GM12878 (cell line): ENCODE measurements at regions not wholly inside any gene's neighbourhood (a gene's known extent, or its start where the extent isn't known, plus 50 kb on each side); places are given as distances from the start of the nearest gene placed in this dataset.

Source experiments
- ATAC-seq: fragments of 200-7000 bp; cut with Tn5 transposase; 3 replicates; pipeline ENCODE4 v1.9.1; 2020; ENCODE audit warnings: mild to moderate bottlenecking, moderate library complexity
- BruUV-seq: library from RNA; stranded (reverse); fragments of 400-500 nt; replicated peaks from 2 replicates; lab custom pipeline; 2021; lab: Mats Ljungman, UMichigan
- CTCF ChIA-PET: fragments of 300-600 bp; sonication (Branson Sonifier 250); formaldehyde crosslinking; extraction: SDS; loops from one replicate; lab custom pipeline; 2021; ENCODE audit warnings: inconsistent platforms; lab: Yijun Ruan, JAX
- POLR2A ChIA-PET: fragments of 350-600 bp; formaldehyde crosslinking; extraction: SDS; loops from one replicate; lab custom pipeline; 2021; ENCODE audit warnings: inconsistent platforms; lab: Charles Lee
- RAD21 ChIA-PET: fragments of 300-600 bp; sonication (Branson Sonifier 250); formaldehyde crosslinking; loops from one replicate; lab custom pipeline; 2023; ENCODE audit warnings: antibody characterized with exemption; ENCODE audit not compliant: unreplicated experiment; lab: Charles Lee
- SMC1A ChIA-PET: fragments of 300-600 bp; sonication (Branson Sonifier 250); formaldehyde crosslinking; loops from one replicate; lab custom pipeline; 2023; ENCODE audit not compliant: unreplicated experiment, uncharacterized antibody; lab: Charles Lee
- DNase-seq: peaks from one replicate; pipeline ENCODE4 v3.0.0-alpha.2; 2011; ENCODE audit warnings: low read depth, low spot score
- FAIRE-seq: peaks from 3 replicates; lab custom pipeline; 2011; peaks lifted over from hg19 to GRCh38; lab: Jason Lieb, UNC
- H2AFZ ChIP-seq: 2 replicates; pipeline ENCODE4 v1.6.0; 2011; ENCODE audit warnings: low read depth, low read length, control low read depth; ENCODE audit not compliant: control insufficient read depth
- H3K27ac ChIP-seq: 2 replicates; pipeline ENCODE4 v1.5.1; 2011; ENCODE audit warnings: control low read depth; ENCODE audit not compliant: control insufficient read depth, insufficient read depth
- H3K27me3 ChIP-seq, 2 experiments: replicated peaks in 1 of 2; 2 replicates each; pipeline versions ENCODE4 v1.6.0 to v1.6.1; 2011; ENCODE audit warnings: low read length in 1 of 2; ENCODE audit not compliant: control insufficient read depth in 2 of 2, insufficient read depth in 2 of 2
- H3K36me3 ChIP-seq, 2 experiments: 2 replicates each; pipeline ENCODE4 v1.5.1; 2011; ENCODE audit warnings: low read length in 1 of 2; ENCODE audit not compliant: control insufficient read depth in 2 of 2, insufficient read depth in 2 of 2
- H3K4me1 ChIP-seq: 2 replicates; pipeline ENCODE4 v1.6.1; 2011; ENCODE audit warnings: mild to moderate bottlenecking, low read length, moderate library complexity, mixed read lengths; ENCODE audit not compliant: control insufficient read depth, insufficient read depth
- H3K4me2 ChIP-seq: 2 replicates; pipeline ENCODE4 v1.6.0; 2011; ENCODE audit warnings: control low read depth; ENCODE audit not compliant: control insufficient read depth, insufficient read depth
- H3K4me3 ChIP-seq: fragments of 200-600 bp; sonication (generic); 2 replicates; pipeline ENCODE4 v1.5.1; 2016
- H3K79me2 ChIP-seq: 2 replicates; pipeline ENCODE4 v1.6.0; 2011; ENCODE audit warnings: low read length; ENCODE audit not compliant: control insufficient read depth, insufficient read depth
- H3K9ac ChIP-seq: 2 replicates; pipeline ENCODE4 v1.8.0; 2011; ENCODE audit warnings: low read length, control low read depth, mixed read lengths; ENCODE audit not compliant: control insufficient read depth, insufficient read depth
- H3K9me3 ChIP-seq: replicated peaks from 3 replicates; pipeline ENCODE4 v1.5.1; 2011; ENCODE audit warnings: mild to moderate bottlenecking, low read length; ENCODE audit not compliant: control insufficient read depth, insufficient read depth
- H4K20me1 ChIP-seq: 2 replicates; pipeline ENCODE4 v1.6.0; 2011; ENCODE audit not compliant: control insufficient read depth, insufficient read depth
- CBX5 ChIP-seq: sonication (generic); IDR thresholded peaks from 2 replicates; pipeline ENCODE4 v1.6.1; 2016; ENCODE audit warnings: low read depth, moderate library complexity, mild to moderate bottlenecking, inconsistent platforms
- ESRRA ChIP-seq: IDR thresholded peaks from 2 replicates; pipeline ENCODE4 v1.6.1; 2012; ENCODE audit warnings: mild to moderate bottlenecking, low read length, improper control_type of control experiment
- MEF2A ChIP-seq: IDR thresholded peaks from 2 replicates; pipeline ENCODE4 v1.6.1; 2011; ENCODE audit warnings: low read depth, mild to moderate bottlenecking, low read length, moderate library complexity; ENCODE audit not compliant: insufficient read depth
- MYC ChIP-seq: IDR thresholded peaks from 2 replicates; pipeline ENCODE4 v1.6.1; 2011; ENCODE audit warnings: mild to moderate bottlenecking, low read length, moderate library complexity, inconsistent platforms; ENCODE audit not compliant: insufficient read depth, insufficient replicate concordance, insufficient read length, severe bottlenecking
- NFXL1 ChIP-seq: fragments of 450-650 bp; IDR thresholded peaks from 2 replicates; pipeline ENCODE4 v1.6.1; 2017; ENCODE audit warnings: antibody characterized with exemption, mild to moderate bottlenecking, borderline replicate concordance
- SMC3 ChIP-seq: IDR thresholded peaks from 2 replicates; pipeline ENCODE4 v1.6.1; 2011; ENCODE audit warnings: low read length, improper control_type of control experiment, borderline replicate concordance
- WGBS: methylation state at CpG from one replicate; pipeline ENCODE4 v1.1.6; 2016; ENCODE audit warnings: low lambda C conversion rate; ENCODE audit not compliant: insufficient replicate concordance, insufficient coverage; ENCODE audit errors: missing lambda C conversion rate; 5-methylcytosine and 5-hydroxymethylcytosine counted together
- in situ Hi-C: fragments of 300-500 bp; cut with MboI; formaldehyde crosslinking; loops from 9 replicates; pipeline ENCODE4 v1.14.3; 2018; ENCODE audit warnings: mixed read lengths
- intact Hi-C: fragments of 100-400 bp; cut with micrococcal nuclease; formaldehyde crosslinking; loops from one replicate; pipeline ENCODE4 v1.14.2; 2022; ENCODE audit not compliant: unreplicated experiment
- TF ChIP-seq, protein P1 (sequence below): IDR thresholded peaks from 2 replicates; pipeline ENCODE4 v1.6.1; 2012; ENCODE audit warnings: mild to moderate bottlenecking, low read depth, low read length
- TF ChIP-seq, protein P2 (sequence below): fragments of 450-650 bp; IDR thresholded peaks from 2 replicates; pipeline ENCODE4 v1.6.1; 2016; ENCODE audit warnings: mild to moderate bottlenecking, moderate library complexity, borderline replicate concordance

DNA sequence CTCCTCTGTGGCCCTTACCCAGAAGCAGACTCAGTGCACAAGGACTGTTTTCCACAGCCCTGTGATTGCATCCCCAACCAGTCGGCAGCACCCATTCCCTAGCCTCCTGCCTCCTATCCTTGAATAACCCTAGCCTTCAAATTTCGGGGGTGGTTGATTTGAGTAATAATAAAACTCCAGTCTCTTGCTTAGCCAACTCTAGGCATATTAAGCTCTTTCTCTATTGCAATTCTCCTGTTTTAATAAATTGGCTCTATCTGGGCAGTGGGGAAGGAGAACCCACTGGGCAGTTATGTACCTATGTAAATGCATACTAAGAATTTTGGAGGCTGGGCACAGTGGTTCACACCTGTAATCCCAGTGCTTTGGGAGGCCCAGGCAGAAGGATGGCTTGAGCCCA, 70.6 kb upstream of the ZMYND8 start:
- ATAC-seq, result no peak
- WGBS, result 84% methylated on average over 2 of the region's 2 CpGs
- no peaks in the 10 kb centered on the region for H3K79me2 ChIP-seq

DNA sequence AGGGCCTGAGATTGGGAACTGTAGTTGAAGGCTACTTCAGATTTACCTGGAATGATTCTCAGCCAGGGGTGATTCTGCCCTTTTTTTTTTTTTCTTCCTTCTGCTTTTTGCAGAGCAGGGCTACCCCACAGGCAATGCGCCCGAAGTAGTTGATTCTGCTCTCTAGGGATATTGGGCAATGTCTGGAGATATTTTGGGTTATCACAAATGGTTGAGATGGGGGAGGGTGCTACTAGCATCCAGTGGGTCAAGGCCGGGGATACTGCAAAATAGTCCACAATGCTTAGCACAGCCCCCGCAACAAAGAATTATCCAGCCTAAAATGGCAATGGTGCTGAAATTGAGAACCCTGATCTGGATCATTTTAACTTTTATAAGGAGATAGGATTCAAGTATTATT, 71.2 kb upstream of the ZMYND8 start:
- Histone ChIP-seq H4K20me1 (no peaks in the 10 kb centered on the region), H3K27ac (no peak overlapping the region), H3K9ac (no peak overlapping the region), H3K9me3 (peaks cover 10% of the 10 kb centered on the region), H3K4me3 (no peak overlapping the region), H3K4me1 (peaks cover 14% of the 10 kb centered on the region), H2AFZ (no peak overlapping the region), H3K27me3 (no peaks in the 10 kb centered on the region), H3K79me2 (no peaks in the 10 kb centered on the region), H3K4me2 (no peak overlapping the region), H3K36me3 (no peaks in the 10 kb centered on the region)
- CTCF ChIA-PET, result interaction anchor here (0.6 kb wide), 1 partner anchor 10 kb away, joined by 3 read pairs; no protein-coding TSS in a partner anchor
- RAD21 ChIA-PET, result no interaction called here
- in situ Hi-C loops (no loop called here), intact Hi-C loops (loop anchor here (1.0 kb wide), 1 partner anchor 12 kb away; no protein-coding TSS in a partner anchor)
- no TSS peak for BruUV-seq
- WGBS, result 91% methylated on average over 4 of the region's 4 CpGs
- SMC1A ChIA-PET, result no interaction called here
- no peak for DNase-seq
- no peak for ATAC-seq
- FAIRE-seq, result no peak
- POLR2A ChIA-PET, result no interaction called here
- TF ChIP-seq MEF2A (no peak), SMC3 (no peak), ESRRA (no peak)
- TF ChIP-seq, protein P1, sequence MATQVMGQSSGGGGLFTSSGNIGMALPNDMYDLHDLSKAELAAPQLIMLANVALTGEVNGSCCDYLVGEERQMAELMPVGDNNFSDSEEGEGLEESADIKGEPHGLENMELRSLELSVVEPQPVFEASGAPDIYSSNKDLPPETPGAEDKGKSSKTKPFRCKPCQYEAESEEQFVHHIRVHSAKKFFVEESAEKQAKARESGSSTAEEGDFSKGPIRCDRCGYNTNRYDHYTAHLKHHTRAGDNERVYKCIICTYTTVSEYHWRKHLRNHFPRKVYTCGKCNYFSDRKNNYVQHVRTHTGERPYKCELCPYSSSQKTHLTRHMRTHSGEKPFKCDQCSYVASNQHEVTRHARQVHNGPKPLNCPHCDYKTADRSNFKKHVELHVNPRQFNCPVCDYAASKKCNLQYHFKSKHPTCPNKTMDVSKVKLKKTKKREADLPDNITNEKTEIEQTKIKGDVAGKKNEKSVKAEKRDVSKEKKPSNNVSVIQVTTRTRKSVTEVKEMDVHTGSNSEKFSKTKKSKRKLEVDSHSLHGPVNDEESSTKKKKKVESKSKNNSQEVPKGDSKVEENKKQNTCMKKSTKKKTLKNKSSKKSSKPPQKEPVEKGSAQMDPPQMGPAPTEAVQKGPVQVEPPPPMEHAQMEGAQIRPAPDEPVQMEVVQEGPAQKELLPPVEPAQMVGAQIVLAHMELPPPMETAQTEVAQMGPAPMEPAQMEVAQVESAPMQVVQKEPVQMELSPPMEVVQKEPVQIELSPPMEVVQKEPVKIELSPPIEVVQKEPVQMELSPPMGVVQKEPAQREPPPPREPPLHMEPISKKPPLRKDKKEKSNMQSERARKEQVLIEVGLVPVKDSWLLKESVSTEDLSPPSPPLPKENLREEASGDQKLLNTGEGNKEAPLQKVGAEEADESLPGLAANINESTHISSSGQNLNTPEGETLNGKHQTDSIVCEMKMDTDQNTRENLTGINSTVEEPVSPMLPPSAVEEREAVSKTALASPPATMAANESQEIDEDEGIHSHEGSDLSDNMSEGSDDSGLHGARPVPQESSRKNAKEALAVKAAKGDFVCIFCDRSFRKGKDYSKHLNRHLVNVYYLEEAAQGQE, result no peak
- TF ChIP-seq, protein P2, sequence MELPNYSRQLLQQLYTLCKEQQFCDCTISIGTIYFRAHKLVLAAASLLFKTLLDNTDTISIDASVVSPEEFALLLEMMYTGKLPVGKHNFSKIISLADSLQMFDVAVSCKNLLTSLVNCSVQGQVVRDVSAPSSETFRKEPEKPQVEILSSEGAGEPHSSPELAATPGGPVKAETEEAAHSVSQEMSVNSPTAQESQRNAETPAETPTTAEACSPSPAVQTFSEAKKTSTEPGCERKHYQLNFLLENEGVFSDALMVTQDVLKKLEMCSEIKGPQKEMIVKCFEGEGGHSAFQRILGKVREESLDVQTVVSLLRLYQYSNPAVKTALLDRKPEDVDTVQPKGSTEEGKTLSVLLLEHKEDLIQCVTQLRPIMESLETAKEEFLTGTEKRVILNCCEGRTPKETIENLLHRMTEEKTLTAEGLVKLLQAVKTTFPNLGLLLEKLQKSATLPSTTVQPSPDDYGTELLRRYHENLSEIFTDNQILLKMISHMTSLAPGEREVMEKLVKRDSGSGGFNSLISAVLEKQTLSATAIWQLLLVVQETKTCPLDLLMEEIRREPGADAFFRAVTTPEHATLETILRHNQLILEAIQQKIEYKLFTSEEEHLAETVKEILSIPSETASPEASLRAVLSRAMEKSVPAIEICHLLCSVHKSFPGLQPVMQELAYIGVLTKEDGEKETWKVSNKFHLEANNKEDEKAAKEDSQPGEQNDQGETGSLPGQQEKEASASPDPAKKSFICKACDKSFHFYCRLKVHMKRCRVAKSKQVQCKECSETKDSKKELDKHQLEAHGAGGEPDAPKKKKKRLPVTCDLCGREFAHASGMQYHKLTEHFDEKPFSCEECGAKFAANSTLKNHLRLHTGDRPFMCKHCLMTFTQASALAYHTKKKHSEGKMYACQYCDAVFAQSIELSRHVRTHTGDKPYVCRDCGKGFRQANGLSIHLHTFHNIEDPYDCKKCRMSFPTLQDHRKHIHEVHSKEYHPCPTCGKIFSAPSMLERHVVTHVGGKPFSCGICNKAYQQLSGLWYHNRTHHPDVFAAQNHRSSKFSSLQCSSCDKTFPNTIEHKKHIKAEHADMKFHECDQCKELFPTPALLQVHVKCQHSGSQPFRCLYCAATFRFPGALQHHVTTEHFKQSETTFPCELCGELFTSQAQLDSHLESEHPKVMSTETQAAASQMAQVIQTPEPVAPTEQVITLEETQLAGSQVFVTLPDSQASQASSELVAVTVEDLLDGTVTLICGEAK, result no peak

More for the DNA sequence above, 70.6 kb upstream of the ZMYND8 start:
- in situ Hi-C loops (no loop called here), intact Hi-C loops (loop anchor here (1.0 kb wide), 1 partner anchor 12 kb away; no protein-coding TSS in a partner anchor)
- FAIRE-seq, result no peak
- Histone ChIP-seq H3K36me3 (no peaks in the 10 kb centered on the region), H3K27me3 (no peaks in the 10 kb centered on the region), H3K4me3 (no peak overlapping the region), H3K4me2 (no peak overlapping the region), H3K9me3 (peaks cover 10% of the 10 kb centered on the region), H4K20me1 (no peaks in the 10 kb centered on the region), H3K9ac (no peak overlapping the region), H3K4me1 (peaks cover 7% of the 10 kb centered on the region; the same call in 1 of the 2 replicates), H3K27ac (no peak overlapping the region), H2AFZ (no peak overlapping the region)
- DNase-seq, result no peak
- ChIA-PET SMC1A (no interaction called here), POLR2A (no interaction called here), CTCF (no interaction called here), RAD21 (no interaction called here)
- peak; percentile 77; the same call in 1 of the 2 replicates for TF ChIP-seq NFXL1
- peak; percentile 70; the same call in 1 of the 2 replicates for TF ChIP-seq CBX5
- TF ChIP-seq MYC, result no peak
- no TSS peak for BruUV-seq
